DND-41 (cell line): ENCODE measurements at regions not wholly inside any gene's neighbourhood (a gene's known extent, or its start where the extent isn't known, plus 50 kb on each side); places are given as distances from the start of the nearest gene placed in this dataset.

Source experiments
- ATAC-seq: fragments of 200-7000 bp; cut with Tn5 transposase; 3 replicates; pipeline ENCODE4 v1.9.1; 2021; ENCODE audit warnings: low read depth; ENCODE audit not compliant: insufficient read depth
- DNase-seq: peaks from one replicate; pipeline ENCODE4 v3.0.0-alpha.2; 2020
- H2AFZ ChIP-seq: 2 replicates; pipeline ENCODE4 v1.6.0; 2012; ENCODE audit warnings: low read depth, low read length
- H3K27ac ChIP-seq: 2 replicates; pipeline ENCODE4 v1.5.1; 2012; ENCODE audit warnings: low read length, inconsistent platforms
- H3K27me3 ChIP-seq: fragments of 200-600 bp; sonication (generic); 2 replicates; pipeline ENCODE4 v1.6.0; 2012; ENCODE audit warnings: low read length, mild to moderate bottlenecking, inconsistent platforms; ENCODE audit not compliant: insufficient read depth, poor library complexity
- H3K36me3 ChIP-seq: 2 replicates; pipeline ENCODE4 v1.5.1; 2012; ENCODE audit warnings: low read length, inconsistent platforms; ENCODE audit not compliant: insufficient read depth
- H3K4me1 ChIP-seq: 2 replicates; pipeline ENCODE4 v1.5.1; 2012; ENCODE audit warnings: mild to moderate bottlenecking, low read length; ENCODE audit not compliant: insufficient read depth
- H3K4me2 ChIP-seq: 2 replicates; pipeline ENCODE4 v1.6.0; 2012; ENCODE audit warnings: mild to moderate bottlenecking, moderate library complexity, low read length, inconsistent platforms; ENCODE audit not compliant: insufficient read depth
- H3K4me3 ChIP-seq, 2 experiments: fragments of 200-600 bp in 1 of 2; shearing (Covaris generic) in 1 of 2; 2 replicates each; pipeline ENCODE4 v1.5.1; 2012 to 2016; ENCODE audit warnings: inconsistent platforms in 2 of 2, low read length in 2 of 2, mild to moderate bottlenecking in 2 of 2, low read depth in 1 of 2, moderate library complexity in 1 of 2
- H3K79me2 ChIP-seq: 2 replicates; pipeline ENCODE4 v1.6.0; 2012; ENCODE audit warnings: low read length, inconsistent platforms; ENCODE audit not compliant: insufficient read depth
- H3K9ac ChIP-seq: 2 replicates; pipeline ENCODE4 v1.6.0; 2012; ENCODE audit warnings: low read depth, mild to moderate bottlenecking, inconsistent platforms, low read length, moderate library complexity
- H3K9me3 ChIP-seq: 2 replicates; pipeline ENCODE4 v1.5.1; 2012; ENCODE audit warnings: low read length, moderate library complexity, mild to moderate bottlenecking, inconsistent platforms; ENCODE audit not compliant: insufficient read depth, severe bottlenecking
- H4K20me1 ChIP-seq: 2 replicates; pipeline ENCODE4 v1.6.0; 2012; ENCODE audit warnings: low read length; ENCODE audit not compliant: insufficient read depth
- CTCF ChIP-seq: IDR thresholded peaks from 2 replicates; pipeline ENCODE4 v1.5.1; 2012; ENCODE audit warnings: borderline replicate concordance, low read length, moderate library complexity, mild to moderate bottlenecking; ENCODE audit not compliant: poor library complexity, severe bottlenecking; ENCODE audit errors: extremely low read depth
- EZH2 ChIP-seq: IDR thresholded peaks from 3 replicates; pipeline ENCODE4 v1.6.1; 2012; ENCODE audit warnings: borderline replicate concordance, low read depth, mild to moderate bottlenecking, moderate library complexity, low read length, inconsistent platforms; ENCODE audit not compliant: severe bottlenecking

GRCh38 chr12:46084666-46085631, 94.6 kb upstream of the SCAF11 start:
- no peaks in the 10 kb centered on the region for H3K79me2 ChIP-seq
- H3K27me3 ChIP-seq, result no peaks in the 10 kb centered on the region
- H4K20me1 ChIP-seq, result no peaks in the 10 kb centered on the region
- H3K9me3 ChIP-seq, result peaks cover 21% of the 10 kb centered on the region
- H3K9ac ChIP-seq, result no peak overlapping the region
- DNase-seq (no peak), ATAC-seq (no peak)
- no peaks in the 10 kb centered on the region for H3K36me3 ChIP-seq
- H3K4me3 ChIP-seq, result no peak overlapping the region
- H3K4me2 ChIP-seq, result no peak overlapping the region
- no peak overlapping the region for H3K27ac ChIP-seq
- H3K4me1 ChIP-seq, result no peaks in the 10 kb centered on the region
- H2AFZ ChIP-seq, result no peak overlapping the region
- TF ChIP-seq EZH2 (no peak), CTCF (no peak)

GRCh38 chr12:46082490-46083200, 92.3 kb upstream of the SCAF11 start:
- Histone ChIP-seq H3K27ac (no peak overlapping the region), H3K79me2 (no peaks in the 10 kb centered on the region), H3K4me3 (no peak overlapping the region), H3K9me3 (peaks cover 33% of the 10 kb centered on the region), H2AFZ (no peak overlapping the region), H3K27me3 (peaks cover 3% of the 10 kb centered on the region), H3K4me1 (no peaks in the 10 kb centered on the region), H3K9ac (no peak overlapping the region), H3K4me2 (no peak overlapping the region), H4K20me1 (no peaks in the 10 kb centered on the region), H3K36me3 (no peaks in the 10 kb centered on the region)
- DNase-seq (no peak), ATAC-seq (no peak)
- TF ChIP-seq EZH2 (no peak), CTCF (no peak)

- no peak overlapping the region for H2AFZ ChIP-seq
- DNase-seq, result no peak
- H3K27me3 ChIP-seq, result peaks cover 3% of the 10 kb centered on the region
- ATAC-seq, result no peak
- H3K79me2 ChIP-seq, result no peaks in the 10 kb centered on the region
- H4K20me1 ChIP-seq, result no peaks in the 10 kb centered on the region
- no peaks in the 10 kb centered on the region for H3K36me3 ChIP-seq
- TF ChIP-seq CTCF (no peak), EZH2 (no peak)
- H3K9me3 ChIP-seq, result peaks cover 9% of the 10 kb centered on the region
- H3K27ac ChIP-seq, result no peak overlapping the region
- H3K4me3 ChIP-seq, result no peak overlapping the region
- no peak overlapping the region for H3K4me2 ChIP-seq
- peaks cover 7% of the 10 kb centered on the region for H3K4me1 ChIP-seq
- H3K9ac ChIP-seq, result no peak overlapping the region
Measured at GRCh38 chr12:46073321-46073720, 82.9 kb upstream of the SCAF11 start.
